BLaER1 treated with 17β-estradiol and CSF1 and Interleukin-3, amounts not matched to agents 10 nM and 100 nM (cell line): ENCODE measurements at regions not wholly inside any gene's neighbourhood (a gene's known extent, or its start where the extent isn't known, plus 50 kb on each side); places are given as distances from the start of the nearest gene placed in this dataset.

Source experiments
- H3K27ac ChIP-seq, 11 experiments: shearing (Covaris generic); formaldehyde crosslinking; 2 replicates each; pipeline ENCODE4 v1.8.1; 2022
- H3K27me3 ChIP-seq, 11 experiments: shearing (Covaris generic); formaldehyde crosslinking; 2 replicates each; pipeline ENCODE4 v1.8.1; 2022
- H3K36me3 ChIP-seq, 11 experiments: shearing (Covaris generic); formaldehyde crosslinking; 2 replicates each; pipeline ENCODE4 v1.8.1; 2022
- H3K4me1 ChIP-seq, 10 experiments: shearing (Covaris generic); formaldehyde crosslinking; 2 replicates each; pipeline ENCODE4 v1.8.1; 2022
- H3K4me2 ChIP-seq, 11 experiments: shearing (Covaris generic); formaldehyde crosslinking; 2 replicates each; pipeline ENCODE4 v1.8.1; 2022
- H3K4me3 ChIP-seq, 10 experiments: shearing (Covaris generic); formaldehyde crosslinking; 2 replicates each; pipeline ENCODE4 v1.8.1; 2022
- H3K9ac ChIP-seq, 11 experiments: shearing (Covaris generic); formaldehyde crosslinking; 2 replicates each; pipeline ENCODE4 v1.8.1; 2022
- H3K9me3 ChIP-seq, 11 experiments: shearing (Covaris generic); formaldehyde crosslinking; replicated peaks in 1 of 11; 2 replicates each; pipeline ENCODE4 v1.8.1; 2022
- H4K20me1 ChIP-seq, 11 experiments: shearing (Covaris generic); formaldehyde crosslinking; 2 replicates each; pipeline ENCODE4 v1.8.1; 2022
- Cebpa-rat ChIP-seq, 11 experiments: shearing (Covaris generic); IDR thresholded peaks; 2 replicates each; pipeline ENCODE4 v1.8.1; 2022

- H4K20me1 ChIP-seq, result no peaks in the 10 kb centered on the region
- no peak overlapping the region for H3K9ac ChIP-seq
- no peaks in the 10 kb centered on the region for H3K27me3 ChIP-seq
- TF ChIP-seq Cebpa-rat (IDR thresholded peaks at IDR 0.05), result no peak
- H3K27ac ChIP-seq, result no peak overlapping the region
- peaks cover 0 to 15% (median 0%) of the 10 kb centered on the region in 11 experiments; a peak in 3 of 22 replicates for H3K9me3 ChIP-seq
- no peaks in the 10 kb centered on the region for H3K4me1 ChIP-seq
- H3K4me2 ChIP-seq, result no peak overlapping the region
- H3K4me3 ChIP-seq, result no peak overlapping the region
- H3K36me3 ChIP-seq, result no peaks in the 10 kb centered on the region
Observed at GRCh38 chr12:41635626-41636364, 447.7 kb downstream of the PDZRN4 start.

GRCh38 chr12:41634091-41634490, 446.0 kb downstream of the PDZRN4 start:
- Histone ChIP-seq H3K36me3 (no peaks in the 10 kb centered on the region), H3K9me3 (peaks cover 0 to 15% (median 0%) of the 10 kb centered on the region in 11 experiments; a peak in 3 of 22 replicates), H3K9ac (no peak overlapping the region), H3K27ac (no peak overlapping the region), H4K20me1 (no peaks in the 10 kb centered on the region), H3K4me2 (no peak overlapping the region), H3K27me3 (no peaks in the 10 kb centered on the region), H3K4me3 (no peak overlapping the region), H3K4me1 (no peaks in the 10 kb centered on the region)
- no peak for TF ChIP-seq Cebpa-rat (IDR thresholded peaks at IDR 0.05)

- H3K9me3 ChIP-seq, result peaks cover 0 to 15% (median 0%) of the 10 kb centered on the region in 11 experiments; a peak in 4 of 22 replicates
- no peaks in the 10 kb centered on the region for H3K36me3 ChIP-seq
- no peak overlapping the region for H3K9ac ChIP-seq
- TF ChIP-seq Cebpa-rat (IDR thresholded peaks at IDR 0.05), result no peak
- no peak overlapping the region for H3K4me3 ChIP-seq
- no peak overlapping the region for H3K27ac ChIP-seq
- H3K27me3 ChIP-seq, result no peaks in the 10 kb centered on the region
- no peaks in the 10 kb centered on the region for H3K4me1 ChIP-seq
- H4K20me1 ChIP-seq, result no peaks in the 10 kb centered on the region
- H3K4me2 ChIP-seq, result no peak overlapping the region
Observed at GRCh38 chr12:41629611-41630010, 441.5 kb downstream of the PDZRN4 start.

GRCh38 chr12:41627476-41627875, 439.4 kb downstream of the PDZRN4 start:
- Histone ChIP-seq H3K27me3 (no peaks in the 10 kb centered on the region), H3K9ac (no peak overlapping the region), H3K9me3 (peaks cover 0 to 7% (median 0%) of the 10 kb centered on the region in 11 experiments; a peak in 4 of 22 replicates), H3K4me2 (no peak overlapping the region), H4K20me1 (no peaks in the 10 kb centered on the region), H3K36me3 (no peaks in the 10 kb centered on the region), H3K4me1 (no peaks in the 10 kb centered on the region), H3K4me3 (no peak overlapping the region), H3K27ac (no peak overlapping the region)
- no peak for TF ChIP-seq Cebpa-rat (IDR thresholded peaks at IDR 0.05)

GRCh38 chr12:41624571-41624970, 436.5 kb downstream of the PDZRN4 start:
- Histone ChIP-seq H3K9me3 (peaks cover 0 to 6% (median 0%) of the 10 kb centered on the region in 11 experiments; a peak in 1 of 22 replicates), H3K9ac (no peak overlapping the region), H3K4me1 (no peaks in the 10 kb centered on the region), H3K27me3 (no peaks in the 10 kb centered on the region), H4K20me1 (no peaks in the 10 kb centered on the region), H3K4me3 (no peak overlapping the region), H3K27ac (no peak overlapping the region), H3K36me3 (no peaks in the 10 kb centered on the region), H3K4me2 (no peak overlapping the region)
- TF ChIP-seq Cebpa-rat (IDR thresholded peaks at IDR 0.05), result no peak
